Right lobe of liver (tissue), 6 donors: ENCODE measurements at regions not wholly inside any gene's neighbourhood (a gene's known extent, or its start where the extent isn't known, plus 50 kb on each side); places are given as distances from the start of the nearest gene placed in this dataset.

Experiments
- ATAC-seq, 4 donors: fragments of 200-7000 bp; cut with Tn5 transposase; one replicate each; pipeline ENCODE4 v1.9.1; 2020; ENCODE audit warnings: mild to moderate bottlenecking in 4 of 4, moderate library complexity in 4 of 4
- DNase-seq, 3 donors: peaks; one replicate each; pipeline ENCODE4 v3.0.0-alpha.2; 2020
- H3K27ac ChIP-seq, 3 donors: fragments of 200-600 bp; one replicate each; pipeline ENCODE4 v1.8.0; 2022
- H3K27me3 ChIP-seq, 2 donors: fragments of 200-600 bp; one replicate each; pipeline ENCODE4 v1.8.0; 2022
- H3K36me3 ChIP-seq, 4 donors: fragments of 200-600 bp; sonication (generic) in 1 of 4; one replicate each; pipeline versions ENCODE4 v1.5.1 to v1.8.0; 2017 to 2022; ENCODE audit warnings: control low read depth in 1 of 4
- H3K4me1 ChIP-seq, 4 donors: fragments of 200-600 bp; sonication (generic) in 1 of 4; one replicate each; pipeline versions ENCODE4 v1.5.1 to v1.8.0; 2017 to 2022; ENCODE audit warnings: control low read depth in 1 of 4
- H3K4me3 ChIP-seq, 3 donors: fragments of 200-600 bp; one replicate each; pipeline ENCODE4 v1.8.0; 2022
- H3K9me3 ChIP-seq, 4 donors: fragments of 200-600 bp; sonication (generic) in 1 of 4; one replicate each; pipeline versions ENCODE4 v1.5.1 to v1.8.0; 2017 to 2022; ENCODE audit warnings: control low read depth in 1 of 4
- POLR2A ChIP-seq: fragments of 450-650 bp; IDR thresholded peaks from one replicate; pipeline ENCODE4 v1.6.1; 2017; ENCODE audit warnings: antibody characterized with exemption, mild to moderate bottlenecking
- WGBS: methylation state at CpG from one replicate; pipeline ENCODE4 v1.1.6; 2018; ENCODE audit warnings: low coverage, low lambda C conversion rate; ENCODE audit not compliant: insufficient coverage; ENCODE audit errors: missing lambda C conversion rate; 5-methylcytosine and 5-hydroxymethylcytosine counted together
- intact Hi-C, 2 donors: fragments of 100-400 bp; cut with DNase I; formaldehyde crosslinking; loops; one replicate each; pipeline versions ENCODE4 v1.11.2 to v1.14.1; 2022
- TF ChIP-seq, protein P1 (sequence below), 4 donors: fragments of 200-600 bp in 3 of 4; fragments of 450-650 bp in 1 of 4; IDR thresholded peaks; one replicate each; pipeline versions ENCODE4 v1.5.1 to v1.8.0; 2016 to 2022; ENCODE audit warnings: antibody characterized with exemption in 4 of 4, mild to moderate bottlenecking in 2 of 4
- donor health status: DM: no; HTN: yes; CAD: no.
- donor health status: DM: no; HTN: no; CAD: no.
- donor health status: DM: no; HTN: no; CAD: no.
- donor health status: DM: no; HTN: yes; CAD: no.
- donor health status: DM: no; HTN: yes; CAD: no.

DNA sequence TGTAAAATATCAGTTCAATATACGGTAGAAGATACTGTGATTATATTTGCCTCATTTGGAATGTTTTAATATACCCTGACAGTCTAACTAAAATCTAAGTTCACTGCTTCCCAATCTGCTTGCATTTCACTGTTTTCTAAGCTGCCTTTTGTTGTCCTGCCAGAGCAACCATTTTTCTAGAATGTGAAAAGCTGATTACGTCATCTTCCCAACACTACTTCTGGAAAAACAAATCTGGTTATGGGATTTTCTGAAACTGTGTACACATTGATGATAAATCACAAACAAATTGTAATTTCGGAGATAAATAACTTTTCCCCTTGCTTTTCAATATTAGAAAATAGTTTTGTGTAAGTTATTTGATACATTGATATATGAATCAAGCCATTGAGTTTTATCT is 1529.0 kb downstream of the CDH11 start:
- no peak for DNase-seq
- Histone ChIP-seq H3K27me3 (no peaks in the 10 kb centered on the region), H3K4me1 (no peaks in the 10 kb centered on the region), H3K9me3 (no peaks in the 10 kb centered on the region), H3K4me3 (no peak overlapping the region), H3K36me3 (no peaks in the 10 kb centered on the region), H3K27ac (no peak overlapping the region)
- TF ChIP-seq POLR2A: no peak
- TF ChIP-seq, protein P1, sequence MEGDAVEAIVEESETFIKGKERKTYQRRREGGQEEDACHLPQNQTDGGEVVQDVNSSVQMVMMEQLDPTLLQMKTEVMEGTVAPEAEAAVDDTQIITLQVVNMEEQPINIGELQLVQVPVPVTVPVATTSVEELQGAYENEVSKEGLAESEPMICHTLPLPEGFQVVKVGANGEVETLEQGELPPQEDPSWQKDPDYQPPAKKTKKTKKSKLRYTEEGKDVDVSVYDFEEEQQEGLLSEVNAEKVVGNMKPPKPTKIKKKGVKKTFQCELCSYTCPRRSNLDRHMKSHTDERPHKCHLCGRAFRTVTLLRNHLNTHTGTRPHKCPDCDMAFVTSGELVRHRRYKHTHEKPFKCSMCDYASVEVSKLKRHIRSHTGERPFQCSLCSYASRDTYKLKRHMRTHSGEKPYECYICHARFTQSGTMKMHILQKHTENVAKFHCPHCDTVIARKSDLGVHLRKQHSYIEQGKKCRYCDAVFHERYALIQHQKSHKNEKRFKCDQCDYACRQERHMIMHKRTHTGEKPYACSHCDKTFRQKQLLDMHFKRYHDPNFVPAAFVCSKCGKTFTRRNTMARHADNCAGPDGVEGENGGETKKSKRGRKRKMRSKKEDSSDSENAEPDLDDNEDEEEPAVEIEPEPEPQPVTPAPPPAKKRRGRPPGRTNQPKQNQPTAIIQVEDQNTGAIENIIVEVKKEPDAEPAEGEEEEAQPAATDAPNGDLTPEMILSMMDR (IDR thresholded peaks at IDR 0.05): no peak
- 38% methylated on average over 3 of the region's 3 CpGs for WGBS
- intact Hi-C loops: no loop called here
- ATAC-seq: no peak

- 24% methylated on average over 5 of the region's 5 CpGs for whole genome bisulfite sequencing
- ATAC-seq (no peak), DNase-seq (no peak)
- no peaks in the 10 kb centered on the region for H3K36me3 ChIP-seq
- H3K27ac ChIP-seq: no peak overlapping the region
- H3K4me1 ChIP-seq: no peaks in the 10 kb centered on the region
- H3K27me3 ChIP-seq: no peaks in the 10 kb centered on the region
- intact Hi-C loops: no loop called here
- no peaks in the 10 kb centered on the region for H3K9me3 ChIP-seq
- H3K4me3 ChIP-seq: no peak overlapping the region
- TF ChIP-seq, protein P1 (IDR thresholded peaks at IDR 0.05): no peak
- no peak for TF ChIP-seq POLR2A
These were observed 1540.3 kb downstream of the CDH11 start for GRCh38 chr16:63581570-63581969.

DNA sequence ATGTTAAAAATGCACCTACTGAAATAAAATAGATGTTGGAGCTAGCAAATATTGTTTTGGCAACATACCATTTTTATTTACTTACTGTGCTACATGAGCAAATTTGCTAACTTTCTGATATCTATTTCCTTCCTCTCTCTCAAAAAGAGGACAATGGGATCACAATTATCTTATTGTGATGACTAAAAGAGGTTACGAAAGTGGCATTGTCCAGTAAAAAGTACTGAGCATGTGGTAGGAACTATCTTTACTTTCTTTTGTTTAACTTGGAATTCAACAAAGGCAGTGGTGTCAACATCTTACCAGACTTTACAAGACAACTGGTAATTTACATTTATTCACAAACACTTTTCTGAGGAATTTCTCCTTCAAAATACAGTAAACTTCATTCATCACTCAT is 1542.6 kb upstream of the CDH8 start:
- Histone ChIP-seq H3K4me1 (no peaks in the 10 kb centered on the region), H3K27ac (no peak overlapping the region), H3K36me3 (no peaks in the 10 kb centered on the region), H3K27me3 (no peaks in the 10 kb centered on the region), H3K9me3 (no peaks in the 10 kb centered on the region), H3K4me3 (no peak overlapping the region)
- intact Hi-C loops: no loop called here
- ATAC-seq: peak; percentile 25 to 70 (median 42)
- WGBS: 29% methylated on average over 1 of the region's 1 CpG
- TF ChIP-seq, protein P1 (IDR thresholded peaks at IDR 0.05): no peak
- TF ChIP-seq POLR2A: no peak
- DNase-seq: no peak

DNA sequence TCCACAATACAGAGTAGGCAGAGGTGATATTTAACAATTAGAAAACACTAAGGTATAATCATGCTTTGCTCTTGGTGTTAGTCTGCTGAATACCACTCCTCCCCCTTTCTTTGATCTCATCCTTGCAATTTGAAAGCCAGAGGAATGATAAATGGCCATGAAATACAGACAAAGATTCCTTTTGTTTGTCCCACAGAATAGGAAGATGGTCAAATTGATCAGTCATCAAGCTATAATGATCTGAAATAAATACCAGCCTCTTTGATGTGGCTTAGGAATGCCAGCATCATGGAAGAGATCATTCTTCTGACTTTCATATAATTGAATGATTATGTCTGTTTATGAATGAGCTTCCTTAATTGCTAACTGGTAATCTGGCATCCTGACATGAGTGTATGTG is 1541.7 kb upstream of the CDH8 start:
- ATAC-seq: no peak

More for the DNA sequence above, 1541.7 kb upstream of the CDH8 start:
- no peak for DNase-seq
- Histone ChIP-seq H3K9me3 (no peaks in the 10 kb centered on the region), H3K27me3 (no peaks in the 10 kb centered on the region), H3K4me3 (no peak overlapping the region), H3K27ac (no peak overlapping the region), H3K36me3 (no peaks in the 10 kb centered on the region), H3K4me1 (no peaks in the 10 kb centered on the region)
- intact Hi-C loops: no loop called here
- no peak for TF ChIP-seq POLR2A
- TF ChIP-seq, protein P1 (IDR thresholded peaks at IDR 0.05): no peak
